ENCODE measurements at regions not wholly inside any gene's neighbourhood (a gene's known extent, or its start where the extent isn't known, plus 50 kb on each side); places are given as distances from the start of the nearest gene placed in this dataset.
A peak's percentile ranks its signal among the peaks of the same experiment; 100 is the strongest.

- no peak for DNase-seq (ENCODE audit: low spot score)
- peak; percentile 54 for ATAC-seq (ENCODE audit: low FRiP score)
- TF ChIP-seq CTCF (IDR thresholded peaks at IDR 0.05), result no peak
Measured at GRCh38 chr13:33509642-33510229, 224.2 kb upstream of the STARD13 start.

GRCh38 chr13:33510350-33510970 lies 224.9 kb upstream of the STARD13 start:
- no peak for DNase-seq (ENCODE audit: low spot score)
- TF ChIP-seq CTCF (IDR thresholded peaks at IDR 0.05), result no peak
- no peak for ATAC-seq (ENCODE audit: low FRiP score)

GRCh38 chr13:33512880-33513554 lies 227.5 kb upstream of the STARD13 start:
- TF ChIP-seq CTCF (IDR thresholded peaks at IDR 0.05), result no peak
- ATAC-seq (ENCODE audit: low FRiP score), result no peak
- no peak for DNase-seq (ENCODE audit: low spot score)

- TF ChIP-seq CTCF (IDR thresholded peaks at IDR 0.05), result no peak
- no peak for DNase-seq (ENCODE audit: low spot score)
- no peak for ATAC-seq (ENCODE audit: low FRiP score)
Measured at GRCh38 chr13:33514362-33514761, 228.8 kb upstream of the STARD13 start.

GRCh38 chr13:33515146-33515545 lies 229.6 kb upstream of the STARD13 start:
- ATAC-seq (ENCODE audit: low FRiP score) (no peak), DNase-seq (ENCODE audit: low spot score) (no peak)
- no peak for TF ChIP-seq CTCF (IDR thresholded peaks at IDR 0.05)

GRCh38 chr13:33518452-33518851 lies 232.9 kb upstream of the STARD13 start:
- no peak for DNase-seq (ENCODE audit: low spot score)
- no peak for ATAC-seq (ENCODE audit: low FRiP score)
- no peak for TF ChIP-seq CTCF (IDR thresholded peaks at IDR 0.05)

Measured in omental fat pad (tissue), 3 donors.